Esophagus (tissue), 2 donors: ENCODE measurements at regions not wholly inside any gene's neighbourhood (a gene's known extent, or its start where the extent isn't known, plus 50 kb on each side); places are given as distances from the start of the nearest gene placed in this dataset.

Experiments used
- H3K27ac ChIP-seq, 2 donors: one replicate each; pipeline ENCODE4 v1.5.1; 2013; ENCODE audit warnings: low read depth in 2 of 2, mild to moderate bottlenecking in 2 of 2, inconsistent platforms in 1 of 2, low read length in 1 of 2, moderate library complexity in 1 of 2
- H3K27me3 ChIP-seq, 2 donors: one replicate each; pipeline ENCODE4 v1.6.1; 2013; ENCODE audit warnings: low read length in 2 of 2, control low read depth in 1 of 2, mild to moderate bottlenecking in 1 of 2; ENCODE audit not compliant: insufficient read depth in 2 of 2, control insufficient read depth in 1 of 2
- H3K36me3 ChIP-seq, 2 donors: one replicate each; pipeline ENCODE4 v1.6.1; 2013; ENCODE audit warnings: low read length in 1 of 2; ENCODE audit not compliant: control insufficient read depth in 2 of 2, insufficient read depth in 2 of 2
- H3K4me1 ChIP-seq, 2 donors: one replicate each; pipeline ENCODE4 v1.6.1; 2013; ENCODE audit warnings: low read length in 1 of 2; ENCODE audit not compliant: control insufficient read depth in 2 of 2, insufficient read depth in 2 of 2
- H3K4me3 ChIP-seq, 2 donors: one replicate each; pipeline ENCODE4 v1.5.1; 2013; ENCODE audit warnings: low read length in 2 of 2, mild to moderate bottlenecking in 2 of 2, low read depth in 1 of 2, moderate library complexity in 1 of 2
- H3K9me3 ChIP-seq, 2 donors: one replicate each; pipeline ENCODE4 v1.6.1; 2013; ENCODE audit warnings: mild to moderate bottlenecking in 2 of 2, low read depth in 1 of 2, low read length in 1 of 2, moderate library complexity in 1 of 2; ENCODE audit not compliant: control insufficient read depth in 2 of 2, insufficient read depth in 1 of 2
- WGBS, 2 donors: extraction: QIAGEN DNeasy Blood & Tissue Kit; methylation state at CpG; one replicate each; pipeline ENCODE4 v1.1.7; 2013; 5-methylcytosine and 5-hydroxymethylcytosine counted together
- donor health status: healthy with polysubstance abuse.
- donor health status: Bipolar disorder and iron deficiency.

DNA sequence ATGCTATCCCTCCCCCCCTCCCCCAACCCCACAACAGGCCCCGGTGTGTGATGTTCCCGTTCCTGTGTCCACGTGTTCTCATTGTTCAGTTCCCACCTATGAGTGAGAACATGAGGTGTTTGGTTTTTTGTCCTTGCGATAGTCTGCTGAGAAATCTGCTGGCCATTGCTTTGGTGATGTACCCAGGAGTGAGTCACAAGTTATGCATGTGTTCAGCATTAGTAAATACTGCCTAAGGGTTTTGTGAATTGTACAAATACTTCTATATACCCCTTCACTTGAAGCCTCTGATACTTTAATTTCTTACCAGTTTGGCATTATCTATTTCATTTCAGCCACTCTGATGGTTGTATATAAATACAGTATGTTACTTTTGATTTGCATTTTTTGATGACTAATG, 711.3 kb upstream of the GJE1 start:
- Histone ChIP-seq H3K4me3 (no peak overlapping the region), H3K27ac (no peak overlapping the region), H3K36me3 (no peaks in the 10 kb centered on the region), H3K27me3 (no peaks in the 10 kb centered on the region), H3K4me1 (no peaks in the 10 kb centered on the region), H3K9me3 (no peaks in the 10 kb centered on the region)
- WGBS, 2 donors: 55 to 70% methylated on average over 4 of the region's 4 CpGs

GRCh38 chr6:141418076-141418475, 714.6 kb upstream of the GJE1 start:
- Histone ChIP-seq H3K36me3 (no peaks in the 10 kb centered on the region), H3K4me1 (no peaks in the 10 kb centered on the region), H3K27ac (no peak overlapping the region), H3K9me3 (no peaks in the 10 kb centered on the region), H3K4me3 (no peak overlapping the region), H3K27me3 (no peaks in the 10 kb centered on the region)
- WGBS, 2 donors: 91 to 93% methylated on average over 7 of the region's 7 CpGs

DNA sequence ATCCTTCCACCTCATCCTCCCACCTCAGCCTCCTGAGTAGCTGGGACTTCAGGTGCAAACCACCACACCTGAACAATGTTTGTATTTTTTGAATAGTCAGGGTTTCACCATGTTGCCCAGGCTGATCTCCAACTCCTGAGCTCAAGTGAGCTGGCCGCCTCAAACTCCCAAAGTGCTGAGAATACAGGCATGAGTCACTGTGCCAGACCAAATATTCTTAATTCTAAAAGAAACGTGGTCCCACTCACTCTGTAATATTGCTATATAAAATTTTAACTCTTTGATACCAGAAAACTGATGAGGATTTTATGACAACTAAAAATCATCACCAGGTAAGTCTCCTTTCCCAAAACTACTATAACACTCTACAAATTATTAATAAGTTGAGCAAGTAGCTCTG, 716.8 kb upstream of the GJE1 start:
- Histone ChIP-seq H3K27me3 (no peaks in the 10 kb centered on the region), H3K4me1 (no peaks in the 10 kb centered on the region), H3K27ac (no peak overlapping the region), H3K4me3 (no peak overlapping the region), H3K36me3 (no peaks in the 10 kb centered on the region), H3K9me3 (no peaks in the 10 kb centered on the region)
- WGBS, 2 donors: 48 to 50% methylated on average over 2 of the region's 2 CpGs

GRCh38 chr6:141413196-141413595, 719.5 kb upstream of the GJE1 start:
- no peaks in the 10 kb centered on the region for H3K36me3 ChIP-seq
- H3K4me3 ChIP-seq: no peak overlapping the region
- no peaks in the 10 kb centered on the region for H3K4me1 ChIP-seq
- 84% methylated on average over 1 of the region's 1 CpG for WGBS, 2 donors
- H3K27ac ChIP-seq: no peak overlapping the region
- H3K27me3 ChIP-seq: no peaks in the 10 kb centered on the region
- H3K9me3 ChIP-seq: peaks cover 0 to 1% of the 10 kb centered on the region in 2 donors

GRCh38 chr6:141406761-141407160, 726.0 kb upstream of the GJE1 start:
- H3K4me3 ChIP-seq: no peak overlapping the region
- WGBS, 2 donors: 66 to 71% methylated on average over 1 of the region's 1 CpG
- no peaks in the 10 kb centered on the region for H3K27me3 ChIP-seq
- no peak overlapping the region for H3K27ac ChIP-seq
- H3K4me1 ChIP-seq: peaks cover 0 to 4% of the 10 kb centered on the region in 2 donors
- no peaks in the 10 kb centered on the region for H3K36me3 ChIP-seq
- peaks cover 0 to 3% of the 10 kb centered on the region in 2 donors for H3K9me3 ChIP-seq

DNA sequence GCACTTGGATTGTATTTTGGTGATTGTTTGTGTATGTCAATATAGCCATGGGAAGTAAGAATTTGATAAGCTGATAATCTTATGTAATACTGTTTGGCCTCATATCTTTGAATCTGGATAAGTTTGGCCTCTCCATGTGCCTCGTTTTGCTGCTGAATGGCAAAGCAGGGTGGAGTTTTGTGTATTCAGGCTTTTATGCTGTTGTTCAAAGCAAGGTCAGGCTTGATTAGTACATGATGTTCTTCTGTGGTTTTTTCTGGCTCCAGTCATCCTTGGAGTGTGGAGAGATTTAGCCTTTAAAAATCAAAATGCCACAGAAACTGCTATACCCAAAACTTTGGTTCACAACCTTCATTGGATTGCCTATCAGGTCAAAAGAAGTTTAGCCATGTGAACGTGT, 728.9 kb upstream of the GJE1 start:
- no peak overlapping the region for H3K4me3 ChIP-seq
- WGBS, 2 donors: 33 to 38% methylated on average over 2 of the region's 2 CpGs
- no peaks in the 10 kb centered on the region for H3K36me3 ChIP-seq
- no peak overlapping the region for H3K27ac ChIP-seq
- H3K9me3 ChIP-seq: peaks cover 0 to 3% of the 10 kb centered on the region in 2 donors
- H3K27me3 ChIP-seq: no peaks in the 10 kb centered on the region
- peaks cover 0 to 4% of the 10 kb centered on the region in 2 donors for H3K4me1 ChIP-seq

- Histone ChIP-seq H3K27ac (no peak overlapping the region), H3K4me1 (peaks cover 0 to 4% of the 10 kb centered on the region in 2 donors), H3K27me3 (no peaks in the 10 kb centered on the region), H3K4me3 (no peak overlapping the region), H3K36me3 (no peaks in the 10 kb centered on the region), H3K9me3 (peaks cover 0 to under 1% of the 10 kb centered on the region in 2 donors)
- 69 to 86% methylated on average over 3 of the region's 3 CpGs for WGBS, 2 donors
Measured at GRCh38 chr6:141403103-141403502, 729.6 kb upstream of the GJE1 start.

DNA sequence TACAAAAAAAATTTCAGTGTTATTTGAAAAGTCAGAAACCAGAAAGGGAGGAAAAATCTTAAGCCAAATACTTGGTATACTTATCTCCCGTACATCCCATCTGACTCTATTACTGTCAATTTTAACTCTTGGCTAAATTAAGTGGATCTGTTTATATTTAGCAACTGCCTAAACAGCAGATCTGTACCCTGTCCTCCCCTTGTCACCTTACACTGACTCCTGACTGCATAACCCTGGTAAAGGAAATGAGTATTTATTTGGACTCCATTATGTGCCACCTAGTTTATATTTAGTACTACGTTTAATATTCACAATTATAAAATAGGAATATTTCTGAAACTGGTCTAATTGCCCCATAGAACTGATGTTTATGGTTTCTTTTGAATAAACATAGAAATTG, 730.2 kb upstream of the GJE1 start:
- peaks cover 0 to 4% of the 10 kb centered on the region in 2 donors for H3K4me1 ChIP-seq
- no peak overlapping the region for H3K27ac ChIP-seq
- no peak overlapping the region for H3K4me3 ChIP-seq
- no peaks in the 10 kb centered on the region for H3K36me3 ChIP-seq
- WGBS, 2 donors: 56 to 60% methylated on average over 2 of the region's 2 CpGs
- no peaks in the 10 kb centered on the region for H3K9me3 ChIP-seq
- H3K27me3 ChIP-seq: no peaks in the 10 kb centered on the region

DNA sequence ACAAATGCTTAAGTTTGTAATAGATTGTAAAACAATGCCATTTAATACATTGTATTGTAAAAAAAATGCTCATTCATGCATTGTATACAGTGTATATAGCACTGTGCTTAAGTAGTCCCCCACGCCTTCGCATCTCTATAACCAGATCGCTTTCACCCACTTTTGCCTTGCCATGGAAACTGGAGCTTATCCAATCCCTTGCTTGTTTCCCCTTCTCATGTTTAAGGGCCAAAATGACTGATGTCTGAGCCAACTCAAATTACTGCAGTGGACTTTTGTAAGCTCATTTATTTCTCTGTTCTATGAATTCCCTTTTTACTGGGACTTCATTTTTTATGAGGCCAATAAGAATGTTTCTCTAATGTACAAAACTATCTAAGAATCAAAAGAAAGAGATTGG, 730.9 kb upstream of the GJE1 start:
- no peaks in the 10 kb centered on the region for H3K36me3 ChIP-seq
- H3K4me1 ChIP-seq: peaks cover 0 to 4% of the 10 kb centered on the region in 2 donors
- WGBS, 2 donors: 89 to 90% methylated on average over 3 of the region's 3 CpGs
- H3K27me3 ChIP-seq: no peaks in the 10 kb centered on the region
- H3K9me3 ChIP-seq: no peaks in the 10 kb centered on the region
- no peak overlapping the region for H3K4me3 ChIP-seq
- H3K27ac ChIP-seq: no peak overlapping the region

DNA sequence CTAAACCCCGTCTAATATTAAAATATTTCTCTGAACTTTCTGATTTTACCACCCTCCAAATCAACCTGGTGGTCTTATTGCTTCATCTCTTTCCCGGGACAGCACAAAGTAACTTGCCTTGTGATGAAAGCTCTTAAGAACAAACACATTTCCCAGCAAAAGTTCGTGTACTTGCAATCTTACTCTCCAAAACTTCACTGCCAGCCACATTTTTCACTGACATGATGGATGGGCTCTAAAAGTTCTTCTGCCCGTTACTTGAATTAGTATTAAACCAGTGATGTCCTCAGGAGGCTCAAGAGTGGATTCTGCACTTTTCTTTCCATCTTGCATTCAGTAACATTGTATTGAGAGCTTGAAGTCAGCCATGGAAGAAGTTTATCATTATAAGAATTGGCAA, 731.6 kb upstream of the GJE1 start:
- Histone ChIP-seq H3K36me3 (no peaks in the 10 kb centered on the region), H3K4me1 (peaks cover 0 to 4% of the 10 kb centered on the region in 2 donors), H3K27me3 (no peaks in the 10 kb centered on the region), H3K27ac (no peak overlapping the region), H3K9me3 (no peaks in the 10 kb centered on the region), H3K4me3 (no peak overlapping the region)
- WGBS, 2 donors: 46 to 52% methylated on average over 4 of the region's 4 CpGs
